Activated CD4-positive, alpha-beta T cell treated with anti-CD3 and anti-CD28 coated beads, Interleukin-2, Interleukin-6, amounts not matched to agents 100 ng/mL and 50 ng/mL, durations not matched to agents 16 hours and 8 hours (primary cell): ENCODE measurements at regions not wholly inside any gene's neighbourhood (a gene's known extent, or its start where the extent isn't known, plus 50 kb on each side); places are given as distances from the start of the nearest gene placed in this dataset.

ENCODE experiments used
- DNase-seq: peaks from one replicate; pipeline ENCODE4 v3.0.0-alpha.2; 2020

GRCh38 chr9:23215688-23216087 lies 610.4 kb downstream of the ELAVL2 start:
- no peak for DNase-seq

DNA sequence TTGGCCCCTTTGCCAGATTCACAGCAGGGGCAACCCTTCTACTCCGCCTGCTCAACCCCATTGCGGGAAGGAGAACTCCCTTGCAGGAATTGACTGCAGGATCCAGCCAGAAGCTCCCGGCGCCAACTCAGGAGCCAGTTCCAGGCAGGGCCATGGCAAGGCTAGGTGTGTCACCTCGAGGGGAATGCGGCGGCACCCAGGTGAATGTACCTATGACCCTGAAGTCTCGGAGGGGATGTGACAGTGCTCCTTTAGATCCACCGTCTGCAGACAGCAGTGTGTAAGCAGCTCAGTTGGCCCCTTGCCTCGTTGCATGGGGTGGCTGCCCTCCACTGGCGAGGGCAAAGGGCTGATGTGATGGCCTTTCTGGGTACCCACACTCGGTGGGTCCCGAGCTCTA lies 606.6 kb downstream of the ELAVL2 start:
- no peak for DNase-seq

DNA sequence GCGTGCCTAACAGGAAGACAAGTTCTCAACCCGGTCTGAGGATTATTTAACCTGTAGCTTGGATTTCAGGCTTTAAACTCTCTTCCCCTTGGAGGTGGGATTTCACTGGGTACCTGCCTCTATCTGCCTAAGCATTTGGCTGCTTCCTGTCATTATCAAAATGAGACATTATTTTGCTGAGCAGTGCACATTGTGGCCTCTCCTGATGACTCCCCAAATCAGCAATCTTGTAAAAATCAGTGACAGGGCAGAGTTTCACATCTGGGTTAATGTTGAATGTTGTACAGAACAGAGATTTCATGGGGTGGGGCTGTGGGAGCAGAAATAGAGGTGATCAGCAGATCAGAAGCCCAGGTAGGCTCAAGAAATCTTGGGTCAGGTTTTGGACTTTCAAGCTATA lies 605.9 kb downstream of the ELAVL2 start:
- DNase-seq: no peak

DNA sequence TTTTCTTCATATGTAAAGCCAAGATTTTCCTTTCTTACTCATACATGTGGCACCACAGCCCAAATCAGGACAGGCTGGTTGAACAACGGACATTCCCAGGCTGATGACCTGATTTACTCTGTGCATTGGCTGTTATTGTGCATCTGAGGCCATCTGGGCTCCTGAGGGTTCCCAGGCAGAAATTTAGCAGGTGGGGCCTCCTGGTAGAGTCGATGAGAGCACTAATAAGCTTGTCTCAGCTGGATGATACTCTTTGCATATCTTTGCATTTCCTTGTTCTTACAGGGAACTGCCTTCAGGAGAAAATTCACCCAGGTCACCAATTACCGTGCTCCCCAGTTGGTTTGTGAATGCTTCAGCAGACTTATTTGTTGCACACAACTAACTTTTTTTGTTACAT lies 605.1 kb downstream of the ELAVL2 start:
- DNase-seq: no peak

GRCh38 chr9:23229890-23230317 lies 596.1 kb downstream of the ELAVL2 start:
- no peak for DNase-seq

- DNase-seq: no peak
Observed at GRCh38 chr9:23232831-23233230, 593.2 kb downstream of the ELAVL2 start.

DNA sequence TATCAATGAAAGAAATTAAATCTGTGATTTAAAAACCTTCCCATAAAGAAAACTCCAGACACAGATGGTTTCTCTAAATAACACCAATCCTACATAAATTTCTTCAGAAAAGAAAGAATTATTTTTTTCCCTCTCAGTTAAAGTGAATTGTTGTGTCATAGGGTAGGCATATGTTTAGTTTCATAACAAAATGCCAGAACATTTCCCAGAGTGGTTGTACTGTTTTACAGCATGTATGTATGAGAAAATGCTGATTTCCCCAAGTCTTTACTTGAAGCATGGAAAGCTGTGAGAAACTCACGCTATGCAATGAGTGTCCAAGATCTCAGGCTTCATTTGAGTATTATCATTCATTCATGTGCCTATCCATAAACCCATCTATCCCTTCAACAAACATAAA lies 582.5 kb downstream of the ELAVL2 start:
- DNase-seq: no peak

- no peak for DNase-seq
Observed at GRCh38 chr9:23245067-23245466, 581.0 kb downstream of the ELAVL2 start.

GRCh38 chr9:23254404-23255184 lies 571.4 kb downstream of the ELAVL2 start:
- DNase-seq: no peak

DNA sequence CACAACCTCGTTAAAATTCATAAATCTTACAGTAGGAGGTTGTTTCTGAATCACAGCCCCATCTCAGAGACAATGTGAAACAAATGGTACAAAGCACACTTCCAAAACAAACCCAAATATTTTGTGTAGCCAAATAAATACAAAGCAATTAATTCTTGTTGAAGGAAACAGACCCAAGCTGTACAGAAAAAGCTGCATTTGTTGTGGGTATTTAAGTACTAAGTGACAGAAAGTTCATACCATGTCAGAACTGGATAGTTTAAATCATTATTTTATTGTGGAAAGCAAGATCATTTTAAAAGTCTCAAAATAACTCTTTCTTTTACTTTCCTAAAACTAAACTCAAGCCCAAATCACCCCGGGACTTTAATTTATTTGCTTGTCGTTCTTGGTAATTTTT lies 570.7 kb downstream of the ELAVL2 start:
- no peak for DNase-seq

DNA sequence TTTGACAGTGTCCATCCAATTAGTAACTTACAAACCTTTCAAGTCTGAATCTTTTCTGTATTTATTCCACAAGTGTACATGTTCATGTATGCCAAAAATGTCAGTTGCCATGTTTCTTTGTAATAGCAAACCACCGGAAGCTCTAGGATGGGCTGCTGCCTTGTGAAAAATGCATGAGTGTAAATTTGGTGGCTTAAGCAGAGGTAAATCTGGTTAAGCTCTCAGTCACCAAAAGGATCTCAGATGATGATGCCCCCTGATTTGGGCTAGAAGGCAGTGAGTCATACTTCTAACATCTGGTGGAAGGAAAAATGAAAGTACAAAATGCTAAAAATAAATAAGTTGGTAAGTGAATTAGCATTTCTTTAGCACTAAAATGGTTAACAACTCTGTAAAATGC lies 567.5 kb downstream of the ELAVL2 start:
- DNase-seq: no peak

DNA sequence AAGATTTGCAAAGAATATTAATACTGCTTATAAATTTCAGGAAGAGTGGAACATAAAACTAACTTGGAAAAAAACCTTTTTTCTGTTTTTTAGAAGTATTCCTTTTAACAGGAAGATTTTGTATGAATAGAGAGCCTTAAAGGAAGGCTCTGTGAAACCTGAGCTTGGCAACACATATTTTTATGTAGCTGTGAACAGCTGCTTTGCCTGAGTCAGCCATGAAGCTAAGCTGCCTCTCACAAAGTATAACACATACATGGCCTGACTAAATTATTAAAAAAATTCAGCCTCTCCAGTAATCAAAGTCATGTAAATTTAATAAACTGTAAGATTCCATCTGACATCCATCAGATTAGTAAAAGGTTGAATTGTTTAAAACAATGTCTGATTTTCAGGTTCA lies 547.5 kb downstream of the ELAVL2 start:
- DNase-seq: no peak

DNA sequence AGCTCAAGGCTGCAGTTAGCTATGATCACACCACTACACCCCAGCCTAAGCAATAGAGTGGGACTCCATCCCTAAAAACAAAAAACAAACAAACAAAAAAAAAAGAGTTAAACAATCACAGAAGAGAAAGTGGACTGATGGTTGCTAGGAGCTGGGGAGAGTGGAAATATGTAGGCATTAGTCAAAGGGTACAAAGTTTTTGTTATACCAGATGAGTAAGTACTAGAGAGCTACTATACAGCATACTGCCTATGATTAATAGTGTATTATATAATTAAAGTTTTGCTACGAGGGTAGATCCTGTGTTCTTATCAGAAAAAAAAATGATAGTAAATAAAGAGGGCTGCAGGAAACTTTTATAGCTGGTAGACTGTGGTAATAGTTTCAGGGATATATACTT lies 538.6 kb downstream of the ELAVL2 start:
- DNase-seq: no peak

- no peak for DNase-seq
Observed at GRCh38 chr9:23288545-23288944, 537.5 kb downstream of the ELAVL2 start.

GRCh38 chr9:23290973-23291372 lies 535.1 kb downstream of the ELAVL2 start:
- DNase-seq: no peak

DNA sequence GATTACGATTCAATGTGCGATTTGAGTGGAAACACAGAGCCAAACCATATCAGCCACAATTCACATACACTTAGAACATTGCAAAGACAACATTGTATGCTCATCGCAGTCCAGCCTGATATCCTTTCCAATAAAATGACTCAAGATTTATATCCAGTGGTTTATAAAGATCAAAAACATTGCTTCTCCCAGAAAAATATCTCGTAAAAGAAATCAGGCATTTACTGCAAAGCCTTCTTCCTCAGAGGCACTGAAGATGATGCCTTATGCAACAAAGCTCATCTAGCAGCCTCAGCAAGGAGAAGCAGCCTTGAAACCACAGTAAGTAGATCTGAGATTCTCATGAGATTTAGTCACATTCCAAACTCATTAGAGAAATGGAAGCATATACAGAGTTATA lies 523.8 kb downstream of the ELAVL2 start:
- no peak for DNase-seq

GRCh38 chr9:23306731-23307130 lies 519.3 kb downstream of the ELAVL2 start:
- no peak for DNase-seq

DNA sequence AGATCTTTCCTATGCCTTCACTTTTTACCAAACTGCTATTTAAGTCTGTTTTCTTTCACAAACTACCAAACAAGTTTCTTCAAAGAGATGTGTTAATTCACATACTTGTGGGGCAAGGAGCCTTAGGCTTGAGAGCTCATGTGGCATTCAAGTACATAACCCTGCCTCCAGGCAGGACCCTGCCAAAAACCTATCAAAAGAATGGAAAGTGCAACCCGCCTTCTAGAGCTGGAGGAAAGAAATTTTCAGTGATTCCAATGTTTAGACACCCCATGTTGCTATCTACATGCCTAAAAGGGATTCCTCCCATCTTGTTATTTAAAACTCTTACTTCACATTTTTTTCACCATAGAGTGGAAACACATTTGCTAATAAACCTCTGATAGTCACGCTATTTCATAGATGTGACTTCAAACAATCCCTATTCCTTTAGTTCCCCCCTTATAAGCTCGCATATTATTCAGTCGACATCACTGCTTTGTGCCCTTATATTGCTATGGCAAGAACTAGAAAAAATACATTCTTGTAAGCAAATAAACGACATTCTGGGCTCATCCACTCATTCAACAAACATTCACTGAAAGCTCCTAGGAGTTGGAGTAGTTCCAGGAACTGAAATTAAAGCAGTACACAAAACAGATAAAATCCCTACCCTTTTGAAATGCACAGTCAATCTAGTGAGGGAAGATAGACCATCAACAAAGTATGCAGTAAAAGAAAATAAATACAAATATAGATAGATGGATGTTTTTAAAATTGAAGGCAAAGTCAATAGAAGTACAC lies 518.1 kb downstream of the ELAVL2 start:
- DNase-seq: no peak

DNA sequence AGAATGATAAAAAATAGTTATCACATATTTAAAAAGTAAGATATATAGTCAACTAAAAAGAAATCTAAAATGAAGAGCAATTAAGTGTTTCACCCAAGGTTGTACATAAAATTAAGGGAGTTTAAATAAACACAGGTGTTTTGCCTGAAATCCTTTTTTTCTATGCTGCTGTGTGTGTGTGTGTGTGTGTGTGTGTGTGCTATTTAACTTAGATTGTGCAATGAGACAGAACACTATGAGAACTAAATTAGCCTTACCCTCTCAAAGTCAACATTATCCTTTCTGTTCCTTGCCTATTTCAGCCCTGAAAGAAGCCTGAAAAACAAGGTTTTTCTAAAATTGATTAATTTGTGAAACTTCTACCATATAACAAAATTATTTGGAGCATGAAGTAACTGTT lies 516.2 kb downstream of the ELAVL2 start:
- no peak for DNase-seq

- no peak for DNase-seq
Observed at GRCh38 chr9:23314247-23314646, 511.8 kb downstream of the ELAVL2 start.

DNA sequence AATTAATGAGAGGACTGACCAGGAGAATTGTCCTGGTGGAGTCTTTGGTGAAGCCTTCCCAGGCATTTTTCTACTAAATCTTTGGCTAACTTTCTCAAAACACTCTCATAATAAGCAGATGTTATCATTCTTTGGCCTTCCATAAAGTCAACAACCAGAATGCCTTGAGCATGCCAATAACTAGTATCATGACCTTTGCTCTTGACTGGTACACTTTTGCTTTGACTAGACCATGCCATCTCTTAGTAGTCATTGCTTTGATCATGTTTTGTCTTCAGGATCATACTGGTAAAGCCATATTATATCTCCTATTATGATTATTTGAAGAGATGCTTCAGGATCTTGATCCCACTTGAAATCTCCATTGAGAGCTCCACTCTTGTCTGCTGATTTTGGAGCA lies 506.9 kb downstream of the ELAVL2 start:
- DNase-seq: no peak

GRCh38 chr9:23321049-23321448 lies 505.0 kb downstream of the ELAVL2 start:
- DNase-seq: no peak

DNA sequence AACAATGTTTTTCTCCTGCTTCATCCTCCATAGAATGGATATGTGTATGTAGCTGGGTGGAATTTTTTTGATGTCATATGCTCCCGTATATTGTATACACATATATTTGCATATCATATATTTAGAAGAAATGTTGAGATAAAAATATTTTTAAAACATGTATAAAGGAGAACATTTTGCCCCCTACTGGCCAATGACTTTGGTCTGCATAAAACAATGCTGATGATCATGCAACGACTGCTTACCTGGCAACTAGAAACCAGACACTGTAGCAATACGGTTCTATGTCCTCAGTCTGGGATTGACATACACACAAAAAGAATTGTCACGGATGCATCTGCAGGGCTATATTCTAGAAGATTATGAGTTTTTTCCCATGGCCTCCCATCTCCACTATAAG lies 503.6 kb downstream of the ELAVL2 start:
- DNase-seq: no peak

GRCh38 chr9:23324511-23324910 lies 501.5 kb downstream of the ELAVL2 start:
- no peak for DNase-seq

DNA sequence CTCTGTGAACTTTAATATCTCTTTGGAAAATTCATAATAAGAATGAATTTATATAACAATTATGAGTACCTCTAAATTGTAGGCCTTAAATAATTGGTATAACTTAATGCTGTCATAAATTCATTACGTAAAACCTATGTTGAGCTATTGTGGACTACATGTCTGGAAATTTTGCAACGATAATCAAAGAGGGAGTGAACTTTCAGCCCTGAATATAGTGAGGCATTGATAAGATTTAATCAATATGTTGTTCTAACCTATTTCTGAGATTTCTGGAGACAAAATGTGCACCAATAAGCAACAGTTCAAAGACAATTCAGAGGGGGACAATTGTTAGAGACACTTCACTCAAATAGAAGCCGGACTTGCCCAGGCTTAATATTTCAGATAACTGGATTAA lies 499.4 kb downstream of the ELAVL2 start:
- DNase-seq: no peak
